Activated T-helper 2 cell treated with anti-CD3 and anti-CD28 coated beads, Interferon-gamma antibody, Interleukin-2, Interleukin-4, amounts not matched to agents 10 μg/mL and 5 μg/mL and 100 μg/mL, durations not matched to agents 14 hours and 24 hours and 36 hours (primary cell): ENCODE measurements at regions not wholly inside any gene's neighbourhood (a gene's known extent, or its start where the extent isn't known, plus 50 kb on each side); places are given as distances from the start of the nearest gene placed in this dataset.

Source experiments
- DNase-seq: peaks from one replicate; pipeline ENCODE4 v3.0.0; 2021; ENCODE audit warnings: low spot score
- H3K27ac Mint-ChIP-seq: one replicate; pipeline ENCODE4 v1.8.0; 2021; ENCODE audit warnings: mixed read lengths
- H3K27me3 Mint-ChIP-seq: one replicate; pipeline ENCODE4 v1.8.0; 2021; ENCODE audit warnings: low read depth, mixed read lengths
- H3K36me3 Mint-ChIP-seq: one replicate; pipeline ENCODE4 v1.8.0; 2021; ENCODE audit warnings: low read depth, mixed read lengths
- H3K4me1 Mint-ChIP-seq: one replicate; pipeline ENCODE4 v1.8.0; 2021; ENCODE audit warnings: low read depth, mixed read lengths
- H3K4me3 Mint-ChIP-seq: one replicate; pipeline ENCODE4 v1.8.0; 2021; ENCODE audit warnings: low read depth, mild to moderate bottlenecking, moderate library complexity, mixed read lengths
- H3K9me3 Mint-ChIP-seq: one replicate; pipeline ENCODE4 v1.8.0; 2021; ENCODE audit warnings: mixed read lengths
- intact Hi-C: fragments of 100-400 bp; cut with micrococcal nuclease; formaldehyde crosslinking; loops from one replicate; pipeline ENCODE4 v1.15.1; 2023

DNA sequence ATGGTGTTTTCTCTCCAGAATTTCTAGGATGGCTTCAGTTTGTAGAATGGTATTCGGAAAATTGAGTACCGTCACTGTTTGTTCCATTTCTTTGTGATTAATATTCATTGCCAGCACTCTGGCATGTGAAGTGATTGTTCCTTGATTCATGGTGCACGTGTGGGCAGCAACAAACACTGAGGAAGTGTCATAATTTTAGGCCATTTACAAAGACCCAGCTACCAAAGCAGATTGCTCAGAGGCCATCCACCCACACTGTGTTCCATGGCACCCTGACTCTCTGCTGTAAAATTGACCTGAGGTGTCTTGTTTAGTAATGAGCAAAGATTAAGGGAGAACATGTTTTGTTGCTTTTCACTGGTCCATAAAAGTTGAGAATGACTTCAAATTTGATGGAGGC is 250.9 kb upstream of the FMN2 start:
- Mint-ChIP-seq H3K4me1 (no peaks in the 10 kb centered on the region), H3K27ac (no peak overlapping the region), H3K36me3 (no peaks in the 10 kb centered on the region), H3K27me3 (peaks cover 2% of the 10 kb centered on the region), H3K9me3 (no peaks in the 10 kb centered on the region), H3K4me3 (no peak overlapping the region)
- intact Hi-C loops = no loop called here
- DNase-seq = no peak

DNA sequence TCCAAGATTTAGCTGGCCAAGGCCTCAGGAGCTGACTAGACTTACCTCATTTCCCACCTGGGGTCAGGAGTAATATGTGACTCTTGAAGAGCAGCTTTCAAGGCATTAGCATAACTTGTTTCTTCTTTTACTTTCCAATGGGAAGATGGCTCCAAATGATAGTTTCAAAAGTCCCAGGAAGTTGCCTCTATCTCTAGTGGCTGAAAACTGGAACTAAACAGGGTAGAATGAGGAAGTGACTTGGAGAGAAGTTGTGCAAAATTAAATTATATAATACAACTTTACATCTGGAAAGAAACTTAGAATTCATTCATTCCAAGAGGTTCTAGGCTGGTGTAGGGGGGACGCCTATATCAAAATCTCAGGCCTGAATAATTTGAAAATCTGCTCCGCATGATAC is 250.1 kb upstream of the FMN2 start:
- no peaks in the 10 kb centered on the region for H3K9me3 Mint-ChIP-seq
- peaks cover 2% of the 10 kb centered on the region for H3K27me3 Mint-ChIP-seq
- intact Hi-C loops = no loop called here
- no peaks in the 10 kb centered on the region for H3K36me3 Mint-ChIP-seq
- no peak overlapping the region for H3K27ac Mint-ChIP-seq
- no peak overlapping the region for H3K4me3 Mint-ChIP-seq
- H3K4me1 Mint-ChIP-seq = no peaks in the 10 kb centered on the region
- no peak for DNase-seq

- Mint-ChIP-seq H3K4me3 (no peak overlapping the region), H3K4me1 (no peaks in the 10 kb centered on the region), H3K27me3 (peaks cover 2% of the 10 kb centered on the region), H3K27ac (no peak overlapping the region), H3K9me3 (no peaks in the 10 kb centered on the region), H3K36me3 (no peaks in the 10 kb centered on the region)
- no peak for DNase-seq
- intact Hi-C loops = no loop called here
Measured at GRCh38 chr1:239843541-239843940, 248.1 kb upstream of the FMN2 start.

DNA sequence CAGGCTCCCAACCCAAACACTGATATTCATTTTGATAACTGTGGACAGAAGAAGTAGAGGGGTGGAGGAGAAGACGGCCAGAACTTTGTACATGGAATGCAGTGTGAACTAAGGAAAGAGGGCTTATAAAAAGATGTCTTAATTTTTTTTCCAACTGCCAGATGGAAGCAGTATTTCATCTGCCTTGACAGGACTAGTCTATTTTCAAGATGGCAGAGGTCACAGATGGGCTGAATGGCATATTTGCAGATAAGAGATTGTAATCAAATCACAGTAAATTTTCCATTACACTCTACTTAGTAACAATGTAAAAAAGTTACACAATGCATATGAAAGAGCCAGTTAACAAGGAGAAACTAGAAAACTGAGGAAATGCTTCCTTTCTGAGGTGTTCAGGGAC is 246.8 kb upstream of the FMN2 start:
- Mint-ChIP-seq H3K4me1 (no peaks in the 10 kb centered on the region), H3K27ac (no peak overlapping the region), H3K36me3 (no peaks in the 10 kb centered on the region), H3K9me3 (no peaks in the 10 kb centered on the region), H3K4me3 (no peak overlapping the region), H3K27me3 (no peaks in the 10 kb centered on the region)
- intact Hi-C loops = no loop called here
- no peak for DNase-seq

DNA sequence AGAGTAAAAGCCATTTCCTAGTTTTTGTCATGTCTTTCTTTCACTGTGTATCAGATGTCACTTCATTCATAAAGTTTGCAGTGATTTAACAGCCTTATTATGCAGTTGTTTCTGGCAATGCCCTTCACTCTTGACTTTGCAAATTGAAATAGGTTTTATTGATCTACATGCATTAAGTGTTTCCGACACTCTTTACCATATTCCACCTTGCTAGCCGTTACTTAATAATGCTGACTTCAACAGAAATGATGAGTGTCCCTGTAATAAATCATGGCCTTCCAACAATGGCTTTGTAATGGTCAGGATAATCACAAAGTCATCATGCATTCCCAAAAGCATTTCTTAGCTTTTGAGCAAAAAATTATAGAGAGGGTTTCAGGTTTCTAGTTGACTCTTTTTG is 236.8 kb upstream of the FMN2 start:
- H3K9me3 Mint-ChIP-seq = peaks cover 11% of the 10 kb centered on the region

GRCh38 chr1:239856067-239856466 is 235.6 kb upstream of the FMN2 start:
- no peak overlapping the region for H3K27ac Mint-ChIP-seq
- H3K27me3 Mint-ChIP-seq = no peaks in the 10 kb centered on the region
- no peaks in the 10 kb centered on the region for H3K36me3 Mint-ChIP-seq
- intact Hi-C loops = no loop called here
- H3K4me1 Mint-ChIP-seq = no peaks in the 10 kb centered on the region
- H3K4me3 Mint-ChIP-seq = no peak overlapping the region
- H3K9me3 Mint-ChIP-seq = peaks cover 11% of the 10 kb centered on the region
- DNase-seq = no peak

More for the DNA sequence above, 236.8 kb upstream of the FMN2 start:
- Mint-ChIP-seq H3K36me3 (no peaks in the 10 kb centered on the region), H3K27ac (no peak overlapping the region), H3K4me1 (no peaks in the 10 kb centered on the region), H3K27me3 (no peaks in the 10 kb centered on the region), H3K4me3 (no peak overlapping the region)
- DNase-seq = no peak
- intact Hi-C loops = no loop called here

- Mint-ChIP-seq H3K27ac (no peak overlapping the region), H3K9me3 (peaks cover 11% of the 10 kb centered on the region), H3K27me3 (no peaks in the 10 kb centered on the region), H3K36me3 (no peaks in the 10 kb centered on the region), H3K4me3 (no peak overlapping the region), H3K4me1 (no peaks in the 10 kb centered on the region)
- intact Hi-C loops = no loop called here
- DNase-seq = no peak
Measured at GRCh38 chr1:239856924-239857323, 234.8 kb upstream of the FMN2 start.

DNA sequence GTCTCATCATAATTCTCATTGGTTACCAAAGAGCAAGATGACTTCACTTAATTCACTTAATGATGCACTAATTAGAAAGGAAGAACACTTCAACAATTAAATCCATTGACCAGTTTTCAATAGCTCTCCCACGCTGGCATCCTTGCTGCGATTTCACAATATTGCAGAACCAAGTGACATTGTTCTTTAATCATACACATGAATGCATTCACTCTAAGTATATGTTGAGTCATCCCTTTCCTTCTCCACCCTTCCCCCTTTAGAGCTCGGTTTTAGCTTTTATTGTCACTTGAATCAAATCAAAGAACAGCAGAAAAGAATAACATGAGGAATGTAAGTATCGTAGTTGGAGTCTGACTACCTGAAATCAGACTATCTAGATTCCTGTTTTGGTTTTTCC is 233.6 kb upstream of the FMN2 start:
- H3K9me3 Mint-ChIP-seq = peaks cover 11% of the 10 kb centered on the region
- H3K27me3 Mint-ChIP-seq = no peaks in the 10 kb centered on the region
- no peak overlapping the region for H3K4me3 Mint-ChIP-seq
- H3K27ac Mint-ChIP-seq = no peak overlapping the region
- intact Hi-C loops = no loop called here
- no peaks in the 10 kb centered on the region for H3K4me1 Mint-ChIP-seq
- DNase-seq = no peak
- H3K36me3 Mint-ChIP-seq = no peaks in the 10 kb centered on the region

DNA sequence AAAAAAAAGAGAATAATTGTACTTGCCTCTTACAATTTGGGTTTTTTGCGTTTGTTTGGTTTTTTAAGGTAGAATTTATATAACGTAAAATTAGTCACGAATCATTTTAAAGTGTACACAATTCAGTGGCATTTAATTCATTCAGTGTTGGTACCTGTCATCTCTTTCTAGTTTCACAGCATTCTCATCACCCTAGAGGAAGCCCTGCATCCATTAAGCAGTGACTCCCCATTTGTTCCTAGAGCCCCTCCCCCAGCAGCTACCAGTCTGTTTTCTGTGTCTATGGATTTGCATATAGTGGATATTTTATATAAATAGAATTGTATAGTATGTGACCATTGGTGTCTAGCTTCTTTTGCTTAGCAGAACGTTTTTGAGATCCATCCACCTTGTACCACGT is 233.2 kb upstream of the FMN2 start:
- H3K36me3 Mint-ChIP-seq = no peaks in the 10 kb centered on the region

GRCh38 chr1:239861985-239862384 is 229.7 kb upstream of the FMN2 start:
- intact Hi-C loops = no loop called here
- H3K27ac Mint-ChIP-seq = no peak overlapping the region
- H3K36me3 Mint-ChIP-seq = no peaks in the 10 kb centered on the region
- no peaks in the 10 kb centered on the region for H3K27me3 Mint-ChIP-seq
- no peak overlapping the region for H3K4me3 Mint-ChIP-seq
- no peaks in the 10 kb centered on the region for H3K4me1 Mint-ChIP-seq
- no peak for DNase-seq
- H3K9me3 Mint-ChIP-seq = no peaks in the 10 kb centered on the region

More for the DNA sequence above, 233.2 kb upstream of the FMN2 start:
- Mint-ChIP-seq H3K9me3 (peaks cover 11% of the 10 kb centered on the region), H3K4me1 (no peaks in the 10 kb centered on the region), H3K27ac (no peak overlapping the region), H3K27me3 (no peaks in the 10 kb centered on the region), H3K4me3 (no peak overlapping the region)
- no peak for DNase-seq
- intact Hi-C loops = no loop called here

DNA sequence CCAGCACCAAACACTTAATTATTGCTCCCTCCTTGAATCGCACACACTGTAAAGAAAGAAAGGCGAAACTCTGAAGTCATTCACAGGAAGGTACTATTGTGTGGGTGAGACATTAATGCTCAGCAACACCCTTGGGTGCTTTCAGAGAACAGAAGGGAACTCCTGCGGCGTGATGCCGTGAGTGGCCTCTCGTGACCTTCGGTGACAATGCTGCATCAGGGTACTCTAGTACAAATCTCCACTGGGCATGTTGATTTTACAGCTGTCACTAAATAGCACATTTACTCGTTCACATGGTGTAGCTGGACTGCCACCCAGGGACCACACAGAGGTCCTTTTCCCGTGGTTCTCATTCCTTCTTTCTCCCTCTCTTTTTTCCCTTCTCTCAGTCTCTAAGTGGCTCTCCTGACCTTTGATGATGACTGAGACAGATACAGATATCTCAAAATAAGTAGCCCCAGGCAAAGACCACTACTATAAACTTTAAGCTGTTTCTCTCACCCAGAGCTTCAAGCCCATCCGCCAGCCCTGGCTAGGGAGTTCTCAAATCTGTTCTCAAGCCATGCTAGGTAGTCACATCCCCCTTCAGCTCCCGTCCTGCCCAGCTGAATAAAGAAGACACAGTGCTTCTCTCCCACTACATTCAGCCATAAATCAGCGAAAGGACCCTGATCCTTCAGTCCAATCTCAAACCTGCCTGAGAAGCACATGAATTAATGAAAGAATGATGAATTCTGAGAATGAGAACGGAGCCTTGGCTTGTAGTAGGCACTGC is 223.4 kb upstream of the FMN2 start:
- H3K36me3 Mint-ChIP-seq = no peaks in the 10 kb centered on the region
- no peak for DNase-seq
- H3K4me1 Mint-ChIP-seq = no peaks in the 10 kb centered on the region
- H3K4me3 Mint-ChIP-seq = no peak overlapping the region
- H3K9me3 Mint-ChIP-seq = no peaks in the 10 kb centered on the region
- H3K27ac Mint-ChIP-seq = no peak overlapping the region
- no peaks in the 10 kb centered on the region for H3K27me3 Mint-ChIP-seq
- intact Hi-C loops = no loop called here

GRCh38 chr1:239870194-239870593 is 221.5 kb upstream of the FMN2 start:
- intact Hi-C loops = no loop called here
- Mint-ChIP-seq H3K27ac (no peak overlapping the region), H3K36me3 (no peaks in the 10 kb centered on the region), H3K4me1 (no peaks in the 10 kb centered on the region), H3K27me3 (no peaks in the 10 kb centered on the region), H3K4me3 (no peak overlapping the region), H3K9me3 (no peaks in the 10 kb centered on the region)
- no peak for DNase-seq

DNA sequence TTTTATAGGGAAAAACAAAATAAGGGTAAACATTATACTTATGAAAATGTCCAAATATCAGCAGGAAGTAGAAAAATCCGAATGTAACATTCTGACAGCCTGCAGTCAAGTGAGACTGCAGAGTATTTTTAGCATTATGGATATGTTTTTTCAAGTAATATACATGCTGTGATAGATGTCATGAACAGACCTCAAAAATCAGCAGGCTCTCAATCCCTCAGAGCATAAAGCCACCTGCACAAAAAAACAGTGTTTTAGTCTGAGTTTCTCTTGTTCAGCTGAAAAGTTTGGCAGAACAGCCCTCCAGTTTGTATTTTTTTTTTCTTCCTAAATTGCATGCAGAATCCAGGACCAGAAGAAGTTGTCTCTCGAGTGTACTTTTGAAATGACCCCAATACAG is 219.1 kb upstream of the FMN2 start:
- H3K4me1 Mint-ChIP-seq = no peaks in the 10 kb centered on the region
- intact Hi-C loops = no loop called here

DNA sequence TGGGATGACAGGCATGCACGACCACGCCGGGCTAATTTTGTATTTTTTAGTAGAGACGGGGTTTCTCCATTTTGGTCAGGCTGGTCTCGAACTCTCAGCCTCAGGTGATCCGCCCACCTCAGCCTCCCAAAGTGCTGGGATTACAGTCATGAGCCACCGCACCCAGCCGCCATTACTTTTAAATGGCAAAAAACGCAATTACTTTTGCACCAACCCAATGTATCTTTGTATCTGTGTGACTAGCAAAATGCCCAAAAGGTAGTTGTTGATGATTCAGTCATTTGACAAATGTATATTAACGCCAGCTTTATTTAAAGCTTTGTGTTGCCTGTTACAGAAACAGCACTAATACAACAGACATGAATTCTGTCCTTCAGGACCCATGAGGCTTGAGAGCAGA is 216.9 kb upstream of the FMN2 start:
- no peaks in the 10 kb centered on the region for H3K9me3 Mint-ChIP-seq
- H3K27ac Mint-ChIP-seq = no peak overlapping the region
- intact Hi-C loops = no loop called here
- H3K4me3 Mint-ChIP-seq = no peak overlapping the region
- no peaks in the 10 kb centered on the region for H3K4me1 Mint-ChIP-seq
- H3K27me3 Mint-ChIP-seq = no peaks in the 10 kb centered on the region
- no peaks in the 10 kb centered on the region for H3K36me3 Mint-ChIP-seq
- DNase-seq = no peak

More for the DNA sequence above, 219.1 kb upstream of the FMN2 start:
- no peak overlapping the region for H3K27ac Mint-ChIP-seq
- H3K4me3 Mint-ChIP-seq = no peak overlapping the region
- no peaks in the 10 kb centered on the region for H3K9me3 Mint-ChIP-seq
- H3K36me3 Mint-ChIP-seq = no peaks in the 10 kb centered on the region
- no peak for DNase-seq
- H3K27me3 Mint-ChIP-seq = no peaks in the 10 kb centered on the region
